NCI-H748 treated with DMSO at 0.1 percent for 48 hours (cell line): ENCODE measurements at regions not wholly inside any gene's neighbourhood (a gene's known extent, or its start where the extent isn't known, plus 50 kb on each side); places are given as distances from the start of the nearest gene placed in this dataset.
A peak's percentile ranks its signal among the peaks of the same experiment; 100 is the strongest.
"Not testable (repeated sequence)": the region's sequence is repeated elsewhere in the genome, so short reads cannot be mapped to it uniquely, and the experiment has no call there.

Experiments used
- DNase-seq: peaks from one replicate; lab custom pipeline; 2025; lab: John Stamatoyannopoulos, UW

- no peak for DNase-seq
These were observed 652.9 kb downstream of the NR4A2 start for GRCh38 chr2:155679647-155680046.

- DNase-seq, result no peak
These were observed 656.6 kb downstream of the NR4A2 start for GRCh38 chr2:155675920-155676319.

GRCh38 chr2:155665704-155666103, 666.8 kb downstream of the NR4A2 start:
- DNase-seq, result no peak

- DNase-seq, result no peak
These were observed 669.3 kb downstream of the NR4A2 start for GRCh38 chr2:155663265-155663664.

GRCh38 chr2:155662224-155662623, 670.3 kb downstream of the NR4A2 start:
- DNase-seq, result no peak

- peak; percentile 46 for DNase-seq
These were observed 679.3 kb downstream of the NR4A2 start for GRCh38 chr2:155653176-155653575.

GRCh38 chr2:155651851-155652250, 680.7 kb downstream of the NR4A2 start:
- no peak for DNase-seq

GRCh38 chr2:155645791-155646190, 686.7 kb downstream of the NR4A2 start:
- no peak for DNase-seq

GRCh38 chr2:155643056-155643775, 689.3 kb downstream of the NR4A2 start:
- no peak for DNase-seq

GRCh38 chr2:155633887-155634570, 698.5 kb downstream of the NR4A2 start:
- no peak for DNase-seq

- DNase-seq, result no peak
These were observed 699.3 kb downstream of the NR4A2 start for GRCh38 chr2:155633060-155633839.

- no peak for DNase-seq
These were observed 701.8 kb downstream of the NR4A2 start for GRCh38 chr2:155630760-155631159.

- DNase-seq, result no peak
These were observed 710.1 kb downstream of the NR4A2 start for GRCh38 chr2:155622443-155622842.

- DNase-seq, result no peak
These were observed 731.4 kb downstream of the NR4A2 start for GRCh38 chr2:155600914-155601760.

- no peak for DNase-seq
These were observed 732.2 kb downstream of the NR4A2 start for GRCh38 chr2:155600296-155600695.

- DNase-seq, result no peak
These were observed 732.7 kb downstream of the NR4A2 start for GRCh38 chr2:155599834-155600233.

GRCh38 chr2:155583674-155584195, 748.8 kb downstream of the NR4A2 start:
- no peak for DNase-seq

- no peak for DNase-seq
These were observed 757.6 kb downstream of the NR4A2 start for GRCh38 chr2:155574941-155575340.

GRCh38 chr2:155547571-155547970, 785.0 kb downstream of the NR4A2 start:
- no peak for DNase-seq

- DNase-seq, result no peak
These were observed 785.6 kb downstream of the NR4A2 start for GRCh38 chr2:155546721-155547555.

- not testable (repeated sequence) for DNase-seq
These were observed 793.5 kb downstream of the NR4A2 start for GRCh38 chr2:155539028-155539427.
